HepG2 (cell line): ENCODE measurements at regions not wholly inside any gene's neighbourhood (a gene's known extent, or its start where the extent isn't known, plus 50 kb on each side); places are given as distances from the start of the nearest gene placed in this dataset.
"Not testable (repeated sequence)": the region's sequence is repeated elsewhere in the genome, so short reads cannot be mapped to it uniquely, and the experiment has no call there.

ENCODE experiments used
- ATAC-seq: fragments of 200-7000 bp; cut with Tn5 transposase; 3 replicates; pipeline ENCODE4 v1.9.1; 2020; ENCODE audit warnings: mild to moderate bottlenecking, moderate library complexity
- BruUV-seq: library from RNA; stranded (reverse); fragments of 400-500 nt; replicated peaks from 2 replicates; lab custom pipeline; 2021; lab: Mats Ljungman, UMichigan
- CTCF ChIA-PET: fragments of 300-600 bp; formaldehyde crosslinking; extraction: SDS; loops from one replicate; lab custom pipeline; 2021; ENCODE audit warnings: low total read pairs, inconsistent platforms, low intra/inter-chr PET ratio; lab: Yijun Ruan, JAX
- POLR2A ChIA-PET: fragments of 350-600 bp; sonication (Branson Sonifier 250); formaldehyde crosslinking; loops from one replicate; lab custom pipeline; 2020; ENCODE audit warnings: antibody characterized with exemption, inconsistent platforms; lab: Yijun Ruan, JAX
- DNase-seq: peaks from one replicate; pipeline ENCODE4 v3.0.0-alpha.2; 2015; ENCODE audit warnings: low spot score
- FAIRE-seq: peaks from 3 replicates; lab custom pipeline; 2011; peaks lifted over from hg19 to GRCh38; lab: Jason Lieb, UNC
- H2AFZ ChIP-seq: one replicate; pipeline ENCODE4 v1.6.1; 2011; ENCODE audit warnings: low read length, inconsistent platforms
- H3K27ac ChIP-seq: fragments of 300-600 bp; 3 replicates; pipeline ENCODE4 v1.8.0; 2011; ENCODE audit warnings: mixed run types, mild to moderate bottlenecking, mixed read lengths, low read length, inconsistent platforms; ENCODE audit not compliant: insufficient read depth; ENCODE audit errors: extremely low read length
- H3K27me3 ChIP-seq, 2 experiments: fragments of 200-600 bp in 1 of 2; 2 replicates in 1 of 2; 3 replicates in 1 of 2; pipeline versions ENCODE4 v1.6.0 to v1.8.0; 2011; ENCODE audit warnings: low read length in 2 of 2, mild to moderate bottlenecking in 2 of 2, moderate library complexity in 2 of 2, inconsistent platforms in 1 of 2; ENCODE audit not compliant: insufficient read depth in 2 of 2, control insufficient read depth in 1 of 2
- H3K36me3 ChIP-seq, 2 experiments: fragments of 200-600 bp in 1 of 2; replicated peaks in 1 of 2; 2 replicates in 1 of 2; 3 replicates in 1 of 2; pipeline versions ENCODE4 v1.5.1 to v1.8.0; 2011; ENCODE audit warnings: low read length in 2 of 2, inconsistent platforms in 1 of 2; ENCODE audit not compliant: insufficient read depth in 2 of 2, control insufficient read depth in 1 of 2
- H3K4me1 ChIP-seq: 2 replicates; pipeline ENCODE4 v1.5.1; 2012; ENCODE audit warnings: low read length, inconsistent platforms; ENCODE audit not compliant: insufficient read depth
- H3K4me2 ChIP-seq: 2 replicates; pipeline ENCODE4 v1.6.0; 2011; ENCODE audit warnings: low read depth, low read length, inconsistent platforms
- H3K4me3 ChIP-seq, 3 experiments: fragments of 200-600 bp in 1 of 3; sonication (generic), shearing (Covaris generic) in 1 of 3; replicated peaks in 1 of 3; 2 replicates each; pipeline ENCODE4 v1.5.1; 2011 to 2016; ENCODE audit warnings: low read length in 3 of 3, inconsistent platforms in 2 of 3, low read depth in 2 of 3, mild to moderate bottlenecking in 2 of 3, control low read depth in 1 of 3, mixed read lengths in 1 of 3; ENCODE audit not compliant: insufficient read depth in 1 of 3
- H3K79me2 ChIP-seq: one replicate; pipeline ENCODE4 v1.6.1; 2011; ENCODE audit warnings: low read length, inconsistent platforms; ENCODE audit not compliant: insufficient read depth
- H3K9ac ChIP-seq: 2 replicates; pipeline ENCODE4 v1.6.0; 2011; ENCODE audit warnings: mild to moderate bottlenecking, low read depth, low read length, inconsistent platforms; ENCODE audit not compliant: insufficient read depth
- H3K9me3 ChIP-seq: 2 replicates; pipeline ENCODE4 v1.5.1; 2012; ENCODE audit warnings: mild to moderate bottlenecking, low read length
- H4K20me1 ChIP-seq: 2 replicates; pipeline ENCODE4 v1.6.0; 2011; ENCODE audit warnings: inconsistent platforms, mild to moderate bottlenecking, low read length, moderate library complexity; ENCODE audit not compliant: insufficient read depth
- ZNF10 ChIP-seq: sonication (generic); formaldehyde crosslinking; IDR thresholded peaks from 2 replicates; pipeline ENCODE4 v1.4.0; 2020; ENCODE audit warnings: mild to moderate bottlenecking, low read depth, missing genetic modification reagents, borderline replicate concordance
- ZNF484 ChIP-seq: sonication (generic); formaldehyde crosslinking; IDR thresholded peaks from 2 replicates; pipeline ENCODE4 v1.5.1; 2020; ENCODE audit warnings: mild to moderate bottlenecking, low read depth, missing genetic modification reagents, borderline replicate concordance
- WGBS: methylation state at CpG from one replicate; pipeline ENCODE4 v1.1.6; 2017; ENCODE audit warnings: low lambda C conversion rate; 5-methylcytosine and 5-hydroxymethylcytosine counted together
- in situ Hi-C: cut with HindIII; loops from 2 replicates; pipeline ENCODE4 v1.10.0; 2017; ENCODE audit warnings: low pct_unique_long_range_greater_than_20kb; ENCODE audit not compliant: extremely low pct_ligation_motif_present
- intact Hi-C: fragments of 100-400 bp; cut with micrococcal nuclease; formaldehyde crosslinking; loops from one replicate; pipeline ENCODE4 v1.10.0; 2022; ENCODE audit not compliant: unreplicated experiment

DNA sequence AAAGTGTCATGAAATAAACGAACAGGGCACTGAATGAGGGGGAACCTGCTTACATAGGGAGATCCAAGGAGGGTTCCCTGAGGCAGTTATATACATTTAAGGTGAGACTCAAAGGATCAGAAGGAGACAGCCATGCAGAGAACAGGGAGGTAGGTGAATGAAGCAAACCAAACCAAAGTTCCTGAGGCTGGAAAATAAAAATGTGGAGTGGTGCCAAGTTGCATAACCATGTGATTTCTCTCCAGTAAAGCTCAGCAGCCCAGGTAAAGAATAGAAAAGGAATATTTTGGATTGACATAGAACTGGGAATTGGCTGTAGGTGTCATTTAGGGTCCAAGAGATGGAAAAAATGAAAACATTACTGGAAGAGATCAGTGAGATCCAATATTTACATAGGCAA is 110.7 kb downstream of the CAAP1 start:
- 0% methylated on average over 1 of the region's 1 CpG for WGBS
- ChIA-PET CTCF (no interaction called here), POLR2A (no interaction called here)
- Histone ChIP-seq H3K79me2 (no peaks in the 10 kb centered on the region), H3K27me3 (no peaks in the 10 kb centered on the region; a peak in 1 of 5 replicates), H3K4me2 (no peak overlapping the region), H3K9ac (no peak overlapping the region), H4K20me1 (no peaks in the 10 kb centered on the region), H3K4me3 (no peak overlapping the region), H3K9me3 (no peaks in the 10 kb centered on the region), H3K36me3 (no peaks in the 10 kb centered on the region), H3K27ac (no peak overlapping the region), H2AFZ (no peak overlapping the region), H3K4me1 (no peaks in the 10 kb centered on the region)
- TF ChIP-seq ZNF10 (CRISPR knock-in tag) = no peak
- TF ChIP-seq ZNF484 (CRISPR knock-in tag) = no peak
- ATAC-seq = no peak
- no TSS peak for BruUV-seq
- intact Hi-C loops (no loop called here), in situ Hi-C loops (no loop called here)
- DNase-seq = no peak
- FAIRE-seq = no peak

DNA sequence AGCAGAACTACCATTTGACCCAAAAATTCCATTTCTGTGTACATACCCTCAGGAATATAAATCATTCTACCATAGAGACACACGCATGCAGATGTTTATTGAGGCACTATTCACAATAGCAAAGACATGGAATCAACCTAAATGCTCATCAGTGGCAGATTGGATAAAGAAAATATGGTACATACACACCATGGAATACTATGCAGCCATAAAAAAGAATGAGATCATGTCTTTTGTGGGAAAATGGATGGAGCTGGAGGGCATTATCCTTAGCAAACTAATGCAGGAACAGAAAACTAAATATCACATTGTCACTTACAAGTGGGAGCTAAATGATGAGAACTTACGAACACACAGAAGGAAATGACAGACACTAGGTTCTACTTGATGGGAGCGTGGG is 112.3 kb downstream of the CAAP1 start:
- BruUV-seq, CTCF ChIA-PET: not testable (repeated sequence)

More for the DNA sequence above, 112.3 kb downstream of the CAAP1 start:
- H2AFZ ChIP-seq, H3K9ac ChIP-seq, H3K4me1 ChIP-seq, H3K36me3 ChIP-seq, intact Hi-C loops, in situ Hi-C loops, H3K4me3 ChIP-seq, ATAC-seq, H3K4me2 ChIP-seq, H4K20me1 ChIP-seq, FAIRE-seq, H3K9me3 ChIP-seq, H3K27me3 ChIP-seq, H3K79me2 ChIP-seq, H3K27ac ChIP-seq, DNase-seq, POLR2A ChIA-PET: not testable (repeated sequence)
- 36% methylated on average over 3 of the region's 3 CpGs for WGBS
